Common myeloid progenitor, CD34-positive (primary cell): ENCODE measurements at regions not wholly inside any gene's neighbourhood (a gene's known extent, or its start where the extent isn't known, plus 50 kb on each side); places are given as distances from the start of the nearest gene placed in this dataset.

Experiments
- CTCF ChIA-PET: fragments of 350-600 bp; sonication (Branson Sonifier 250); formaldehyde crosslinking; loops from one replicate; lab custom pipeline; 2021; ENCODE audit warnings: antibody characterized with exemption; lab: Charles Lee
- POLR2A ChIA-PET: fragments of 350-600 bp; sonication (Branson Sonifier 250); formaldehyde crosslinking; loops from one replicate; lab custom pipeline; 2021; ENCODE audit warnings: antibody characterized with exemption; lab: Charles Lee
- DNase-seq, 3 donors: peaks; one replicate each; pipeline versions ENCODE4 v3.0.0 to v3.0.0-alpha.2; 2013
- H3K27ac ChIP-seq, 2 experiments: 1 replicate in 1 of 2; 2 replicates in 1 of 2; pipeline ENCODE4 v1.7.0; 2013; ENCODE audit warnings: inconsistent platforms in 2 of 2, low read length in 2 of 2, mild to moderate bottlenecking in 2 of 2, low read depth in 1 of 2, moderate library complexity in 1 of 2; ENCODE audit not compliant: severe bottlenecking in 2 of 2, insufficient read depth in 1 of 2, poor library complexity in 1 of 2
- H3K27me3 ChIP-seq, 5 experiments: replicated peaks in 2 of 5; 1 replicate in 3 of 5; 2 replicates in 2 of 5; pipeline versions ENCODE4 v1.6.1 to v1.7.0; 2013; ENCODE audit warnings: low read length in 4 of 5, mild to moderate bottlenecking in 2 of 5, moderate library complexity in 2 of 5, inconsistent platforms in 1 of 5; ENCODE audit not compliant: insufficient read depth in 5 of 5, control insufficient read depth in 4 of 5
- H3K36me3 ChIP-seq, 4 experiments: 1 replicate in 2 of 4; 2 replicates in 2 of 4; pipeline versions ENCODE4 v1.6.1 to v1.7.0; 2013; ENCODE audit warnings: low read length in 3 of 4, control low read depth in 1 of 4, mild to moderate bottlenecking in 1 of 4; ENCODE audit not compliant: control insufficient read depth in 4 of 4, insufficient read depth in 4 of 4
- H3K4me1 ChIP-seq, 4 experiments: 1 replicate in 3 of 4; 2 replicates in 1 of 4; pipeline versions ENCODE4 v1.6.1 to v1.7.1; 2013; ENCODE audit warnings: low read length in 3 of 4, mild to moderate bottlenecking in 3 of 4, control low read depth in 1 of 4, inconsistent platforms in 1 of 4, moderate library complexity in 1 of 4; ENCODE audit not compliant: control insufficient read depth in 4 of 4, insufficient read depth in 4 of 4; ENCODE audit errors: control extremely low read depth in 1 of 4
- H3K4me3 ChIP-seq, 7 experiments: 1 replicate in 4 of 7; 2 replicates in 3 of 7; pipeline versions ENCODE4 v1.5.1 to v1.7.0; 2013; ENCODE audit warnings: mild to moderate bottlenecking in 7 of 7, low read length in 6 of 7, moderate library complexity in 6 of 7, inconsistent platforms in 2 of 7, low read depth in 2 of 7, control low read depth in 1 of 7; ENCODE audit not compliant: insufficient read depth in 4 of 7, control insufficient read depth in 1 of 7; ENCODE audit errors: extremely low read depth in 1 of 7
- H3K9me3 ChIP-seq, 5 experiments: 1 replicate in 4 of 5; 2 replicates in 1 of 5; pipeline versions ENCODE4 v1.6.1 to v1.7.1; 2013; ENCODE audit warnings: low read length in 4 of 5, mild to moderate bottlenecking in 2 of 5, inconsistent platforms in 1 of 5, low read depth in 1 of 5, moderate library complexity in 1 of 5; ENCODE audit not compliant: control insufficient read depth in 4 of 5, insufficient read depth in 2 of 5; ENCODE audit errors: control extremely low read depth in 1 of 5
- WGBS: methylation state at CpG from one replicate; pipeline ENCODE4 v1.1.5; 2013; ENCODE audit not compliant: insufficient coverage; 5-methylcytosine and 5-hydroxymethylcytosine counted together

- no peaks in the 10 kb centered on the region for H3K36me3 ChIP-seq
- H3K27ac ChIP-seq = no peak overlapping the region
- ChIA-PET POLR2A (no interaction called here), CTCF (no interaction called here)
- DNase-seq = no peak
- no peaks in the 10 kb centered on the region for H3K9me3 ChIP-seq
- no peaks in the 10 kb centered on the region for H3K27me3 ChIP-seq
- no peak overlapping the region for H3K4me3 ChIP-seq
- H3K4me1 ChIP-seq = no peaks in the 10 kb centered on the region
Measured at GRCh38 chr4:131119661-131120060, 2023.7 kb downstream of the C4orf33 start.

GRCh38 chr4:131137196-131137595, 2011.9 kb upstream of the PCDH10 start:
- Histone ChIP-seq H3K4me1 (no peaks in the 10 kb centered on the region), H3K9me3 (no peaks in the 10 kb centered on the region), H3K36me3 (no peaks in the 10 kb centered on the region), H3K27ac (no peak overlapping the region), H3K27me3 (no peaks in the 10 kb centered on the region), H3K4me3 (no peak overlapping the region)
- WGBS = 83% methylated on average over 2 of the region's 2 CpGs
- POLR2A ChIA-PET = no interaction called here
- DNase-seq = no peak
- CTCF ChIA-PET = no interaction called here

- ChIA-PET POLR2A (no interaction called here), CTCF (no interaction called here)
- peaks cover 0 to 1% (median 0%) of the 10 kb centered on the region in 5 experiments for H3K9me3 ChIP-seq
- H3K36me3 ChIP-seq = no peaks in the 10 kb centered on the region
- no peaks in the 10 kb centered on the region for H3K4me1 ChIP-seq
- H3K4me3 ChIP-seq = no peak overlapping the region
- WGBS = 78% methylated on average over 1 of the region's 1 CpG
- no peak for DNase-seq
- no peak overlapping the region for H3K27ac ChIP-seq
- H3K27me3 ChIP-seq = no peaks in the 10 kb centered on the region
Measured at GRCh38 chr4:131159261-131159660, 1989.8 kb upstream of the PCDH10 start.

- no peaks in the 10 kb centered on the region for H3K4me1 ChIP-seq
- no peaks in the 10 kb centered on the region for H3K27me3 ChIP-seq
- H3K9me3 ChIP-seq = no peaks in the 10 kb centered on the region
- H3K36me3 ChIP-seq = no peaks in the 10 kb centered on the region
- no peak for DNase-seq
- ChIA-PET POLR2A (no interaction called here), CTCF (no interaction called here)
- H3K27ac ChIP-seq = no peak overlapping the region
- WGBS = 100% methylated on average over 1 of the region's 1 CpG
- no peak overlapping the region for H3K4me3 ChIP-seq
Measured at GRCh38 chr4:131192318-131192717, 1956.8 kb upstream of the PCDH10 start.

GRCh38 chr4:131207589-131207988, 1941.5 kb upstream of the PCDH10 start:
- DNase-seq = no peak
- no peak overlapping the region for H3K27ac ChIP-seq
- H3K36me3 ChIP-seq = no peaks in the 10 kb centered on the region
- WGBS = 92% methylated on average over 6 of the region's 6 CpGs
- H3K9me3 ChIP-seq = peaks cover 0 to 1% (median 0%) of the 10 kb centered on the region in 5 experiments
- ChIA-PET POLR2A (no interaction called here), CTCF (no interaction called here)
- no peak overlapping the region for H3K4me3 ChIP-seq
- H3K4me1 ChIP-seq = no peaks in the 10 kb centered on the region
- H3K27me3 ChIP-seq = no peaks in the 10 kb centered on the region

GRCh38 chr4:131248314-131248713, 1900.8 kb upstream of the PCDH10 start:
- ChIA-PET CTCF (no interaction called here), POLR2A (no interaction called here)
- no peaks in the 10 kb centered on the region for H3K27me3 ChIP-seq
- no peaks in the 10 kb centered on the region for H3K4me1 ChIP-seq
- H3K36me3 ChIP-seq = no peaks in the 10 kb centered on the region
- H3K9me3 ChIP-seq = no peaks in the 10 kb centered on the region
- 20% methylated on average over 1 of the region's 1 CpG for WGBS
- DNase-seq = no peak
- no peak overlapping the region for H3K4me3 ChIP-seq
- H3K27ac ChIP-seq = no peak overlapping the region

- Histone ChIP-seq H3K36me3 (no peaks in the 10 kb centered on the region), H3K9me3 (no peaks in the 10 kb centered on the region), H3K27ac (no peak overlapping the region), H3K4me1 (no peaks in the 10 kb centered on the region), H3K4me3 (no peak overlapping the region), H3K27me3 (no peaks in the 10 kb centered on the region)
- CTCF ChIA-PET = no interaction called here
- 96% methylated on average over 3 of the region's 3 CpGs for WGBS
- POLR2A ChIA-PET = no interaction called here
- no peak for DNase-seq
Measured at GRCh38 chr4:131251321-131251720, 1897.8 kb upstream of the PCDH10 start.
